ENCODE measurements at regions not wholly inside any gene's neighbourhood (a gene's known extent, or its start where the extent isn't known, plus 50 kb on each side); places are given as distances from the start of the nearest gene placed in this dataset.

GRCh38 chr1:87800006-87800405, 471.3 kb downstream of the LMO4 start:
- in situ Hi-C loops (cut with HindIII; ENCODE audit: low pct_ligation_motif_present, low sequenced_read_pairs), result no loop called here
- Histone ChIP-seq H3K27me3 (replicated peaks) (no peaks in the 10 kb centered on the region), H3K4me3 (ENCODE audit: low read depth, low read length) (no peak overlapping the region), H3K27ac (no peak overlapping the region), H3K36me3 (replicated peaks) (no peaks in the 10 kb centered on the region)
- TF ChIP-seq CTCF (IDR thresholded peaks at IDR 0.05; ENCODE audit: low read depth, low read length, missing control alignments), result no peak
- DNase-seq, result no peak

GRCh38 chr1:87803375-87803774, 474.7 kb downstream of the LMO4 start:
- no peak for TF ChIP-seq CTCF (IDR thresholded peaks at IDR 0.05; ENCODE audit: low read depth, low read length, missing control alignments)
- Histone ChIP-seq H3K4me3 (ENCODE audit: low read depth, low read length) (no peak overlapping the region), H3K27me3 (replicated peaks) (no peaks in the 10 kb centered on the region), H3K27ac (no peak overlapping the region), H3K36me3 (replicated peaks) (no peaks in the 10 kb centered on the region)
- in situ Hi-C loops (cut with HindIII; ENCODE audit: low pct_ligation_motif_present, low sequenced_read_pairs), result no loop called here
- no peak for DNase-seq

- Histone ChIP-seq H3K27me3 (replicated peaks) (no peaks in the 10 kb centered on the region), H3K4me3 (ENCODE audit: low read depth, low read length) (no peak overlapping the region), H3K27ac (no peak overlapping the region), H3K36me3 (replicated peaks) (no peaks in the 10 kb centered on the region)
- TF ChIP-seq CTCF (IDR thresholded peaks at IDR 0.05; ENCODE audit: low read depth, low read length, missing control alignments), result no peak
- DNase-seq, result no peak
- in situ Hi-C loops (cut with HindIII; ENCODE audit: low pct_ligation_motif_present, low sequenced_read_pairs), result no loop called here
Measured at GRCh38 chr1:87804128-87804527, 475.4 kb downstream of the LMO4 start.

GRCh38 chr1:87805666-87806378, 477.1 kb downstream of the LMO4 start:
- no peaks in the 10 kb centered on the region for H3K36me3 ChIP-seq (replicated peaks)
- no peak overlapping the region for H3K27ac ChIP-seq
- no peak for TF ChIP-seq CTCF (IDR thresholded peaks at IDR 0.05; ENCODE audit: low read depth, low read length, missing control alignments)
- no peak overlapping the region for H3K4me3 ChIP-seq (ENCODE audit: low read depth, low read length)
- no peak for DNase-seq
- in situ Hi-C loops (cut with HindIII; ENCODE audit: low pct_ligation_motif_present, low sequenced_read_pairs), result no loop called here
- H3K27me3 ChIP-seq (replicated peaks), result no peaks in the 10 kb centered on the region

GRCh38 chr1:87806379-87807094, 477.9 kb downstream of the LMO4 start:
- DNase-seq, result no peak
- Histone ChIP-seq H3K4me3 (ENCODE audit: low read depth, low read length) (no peak overlapping the region), H3K27me3 (replicated peaks) (no peaks in the 10 kb centered on the region), H3K27ac (no peak overlapping the region), H3K36me3 (replicated peaks) (no peaks in the 10 kb centered on the region)
- no peak for TF ChIP-seq CTCF (IDR thresholded peaks at IDR 0.05; ENCODE audit: low read depth, low read length, missing control alignments)
- in situ Hi-C loops (cut with HindIII; ENCODE audit: low pct_ligation_motif_present, low sequenced_read_pairs), result no loop called here

Measured in brain microvascular endothelial cell (primary cell).